GM18519 (cell line): ENCODE measurements at regions not wholly inside any gene's neighbourhood (a gene's known extent, or its start where the extent isn't known, plus 50 kb on each side); places are given as distances from the start of the nearest gene placed in this dataset.
"Not testable (repeated sequence)": the region's sequence is repeated elsewhere in the genome, so short reads cannot be mapped to it uniquely, and the experiment has no call there.

ENCODE experiments used
- ATAC-seq: cut with Tn5 transposase; IDR thresholded peaks from one replicate; pipeline ENCODE4 v1.9.1; 2021; ENCODE audit warnings: mild to moderate bottlenecking, moderate library complexity; ENCODE audit not compliant: unreplicated experiment, low FRiP score

DNA sequence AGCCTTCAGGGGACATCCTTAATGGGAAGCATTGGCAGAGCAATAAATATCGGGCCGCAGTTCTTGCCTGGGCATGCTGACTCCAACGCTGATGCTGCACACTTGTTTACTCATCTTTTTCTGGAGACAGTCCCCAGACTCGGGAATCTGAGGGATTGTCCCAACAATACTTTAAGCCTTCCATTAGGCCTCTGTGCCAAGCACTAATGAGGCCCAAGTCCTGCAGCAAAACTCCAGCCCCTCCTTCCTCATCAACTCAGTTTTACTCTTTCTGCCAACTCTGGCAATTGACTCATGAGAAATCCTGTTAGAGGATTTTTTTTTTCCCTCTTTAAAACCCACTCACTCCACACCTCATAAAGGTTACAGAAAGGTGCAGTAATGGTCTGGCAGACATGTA lies 233.4 kb upstream of the PELI2 start:
- ATAC-seq, result no peak

DNA sequence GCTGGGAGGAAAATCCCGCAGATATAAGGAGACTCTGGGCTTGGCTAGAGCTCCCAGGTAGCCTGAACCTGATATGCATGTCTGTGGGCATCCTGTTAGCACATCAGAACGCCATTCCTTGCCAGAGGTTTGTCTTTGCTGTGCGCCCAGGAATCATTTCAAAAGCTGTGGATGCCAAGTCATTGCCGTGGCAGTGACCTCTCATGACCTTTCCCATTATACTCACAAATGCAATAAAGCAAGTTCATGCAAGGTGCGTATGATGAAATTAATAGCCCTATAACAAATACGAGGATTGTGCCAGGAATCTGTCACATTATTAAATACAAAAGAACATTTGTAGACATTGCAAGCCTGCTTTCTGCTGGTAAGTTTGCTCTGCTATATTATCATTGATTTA lies 229.1 kb upstream of the PELI2 start:
- no peak for ATAC-seq

DNA sequence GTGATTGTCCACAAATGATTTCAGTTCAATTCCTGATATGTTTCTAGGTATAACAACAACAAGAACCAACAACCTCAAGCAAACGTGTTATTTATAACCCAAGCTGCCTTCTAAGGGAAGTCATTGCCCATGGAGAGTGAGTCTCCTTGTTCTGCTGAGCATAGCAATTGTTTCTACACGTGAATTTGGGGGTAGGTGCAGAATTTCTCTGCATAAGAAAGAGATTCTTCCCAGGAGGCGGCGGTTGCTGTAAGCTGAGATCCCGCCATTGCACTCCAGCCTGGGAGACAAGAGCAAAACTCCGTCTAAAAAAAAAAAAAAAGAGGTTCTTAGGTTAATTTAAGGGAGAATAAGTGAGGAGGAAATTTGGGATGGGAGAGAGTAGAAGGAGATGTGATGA lies 226.5 kb upstream of the PELI2 start:
- no peak for ATAC-seq

DNA sequence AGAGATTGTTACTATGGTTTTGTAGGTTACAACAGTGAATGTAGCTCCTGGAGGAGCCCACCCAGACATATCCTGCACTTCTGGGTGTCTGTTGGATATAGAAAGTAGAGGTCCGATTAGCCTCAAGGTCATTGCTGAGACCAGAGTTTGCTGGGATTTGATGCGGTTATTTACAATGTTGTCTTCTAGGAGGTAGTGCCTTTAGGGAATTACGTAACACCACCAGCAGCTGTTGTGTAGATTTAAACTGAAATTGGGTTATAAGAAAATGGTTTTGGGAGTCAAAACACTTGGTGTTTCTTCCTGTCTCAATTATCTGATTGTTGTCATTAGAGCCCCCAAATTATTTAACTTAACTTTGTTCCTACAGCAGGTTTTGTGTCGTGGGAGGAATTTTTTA lies 225.3 kb upstream of the PELI2 start:
- no peak for ATAC-seq

DNA sequence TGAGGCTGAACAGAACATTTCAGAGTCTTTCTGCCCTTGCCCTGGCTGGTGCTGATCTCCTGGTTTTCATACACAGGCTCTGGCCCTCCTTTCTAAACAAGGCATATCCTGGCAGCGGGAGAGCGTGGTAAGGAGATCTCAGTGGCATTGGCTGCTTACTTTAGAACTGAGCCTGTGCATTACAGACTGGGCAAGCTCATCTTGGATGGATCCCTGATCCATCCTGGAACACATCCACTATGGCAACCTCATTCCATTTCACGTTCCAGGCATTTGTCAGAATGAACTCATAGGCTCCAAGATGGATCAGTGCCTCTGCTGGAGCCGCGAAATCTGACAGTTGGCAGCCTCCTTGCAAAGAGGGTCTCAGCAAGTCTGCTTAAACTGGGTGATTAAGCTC lies 224.5 kb upstream of the PELI2 start:
- ATAC-seq, result no peak

DNA sequence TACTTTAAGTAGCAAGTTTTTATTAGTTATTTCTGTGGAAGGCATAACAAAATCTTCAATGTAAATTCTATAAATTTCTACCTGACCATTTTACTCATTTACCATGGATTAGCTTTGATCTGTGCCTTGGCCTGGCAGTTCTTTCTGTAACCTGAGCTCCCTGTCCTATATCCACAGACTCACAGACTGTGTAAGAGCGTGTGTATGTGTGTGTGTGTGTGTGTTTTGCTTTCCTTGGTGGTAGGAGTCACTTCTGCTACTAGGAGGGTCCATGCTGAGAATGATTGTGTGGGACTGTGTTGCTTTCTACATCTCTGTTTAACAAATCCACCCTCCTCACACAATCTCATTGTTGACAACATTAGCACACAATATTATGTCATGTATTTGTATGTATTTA lies 221.2 kb upstream of the PELI2 start:
- ATAC-seq, result no peak

DNA sequence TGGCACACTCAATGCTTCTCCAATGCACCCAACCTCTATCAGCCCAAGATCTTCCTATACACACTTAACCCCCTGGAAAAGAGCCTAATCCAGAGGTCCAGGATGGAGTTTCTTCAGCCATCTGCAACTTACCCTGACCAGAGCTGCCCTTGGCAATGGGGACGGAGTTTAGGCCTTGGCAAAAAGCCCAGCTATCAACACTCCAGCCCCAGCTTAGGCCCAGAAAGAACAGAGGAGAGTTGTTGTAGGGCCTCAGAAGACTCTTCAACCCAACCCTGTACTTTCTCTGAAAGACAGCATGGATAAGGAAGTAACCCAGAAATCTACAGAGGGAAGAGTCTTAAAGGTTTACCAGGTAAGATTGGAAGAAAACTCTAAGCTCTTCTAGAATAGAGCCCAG lies 219.3 kb upstream of the PELI2 start:
- ATAC-seq, result no peak

DNA sequence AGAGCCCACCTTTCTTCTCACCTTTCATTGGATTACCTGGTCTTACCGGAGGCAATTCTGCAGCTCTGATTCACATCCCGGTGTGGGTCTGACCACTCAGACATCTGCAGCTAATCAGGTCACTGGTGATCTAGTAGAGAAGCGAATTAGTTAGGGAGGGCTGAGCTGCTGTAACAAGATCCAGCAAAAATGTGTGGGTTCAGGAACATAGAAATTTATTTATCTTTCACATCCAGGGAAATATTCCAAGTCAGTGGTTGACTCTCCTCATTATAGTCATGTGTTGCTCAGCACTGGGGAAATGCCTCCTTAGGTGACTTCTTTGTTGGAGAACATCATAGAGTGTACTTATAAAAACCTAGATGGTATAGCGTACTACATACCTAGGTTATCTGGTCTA lies 218.7 kb upstream of the PELI2 start:
- no peak for ATAC-seq

DNA sequence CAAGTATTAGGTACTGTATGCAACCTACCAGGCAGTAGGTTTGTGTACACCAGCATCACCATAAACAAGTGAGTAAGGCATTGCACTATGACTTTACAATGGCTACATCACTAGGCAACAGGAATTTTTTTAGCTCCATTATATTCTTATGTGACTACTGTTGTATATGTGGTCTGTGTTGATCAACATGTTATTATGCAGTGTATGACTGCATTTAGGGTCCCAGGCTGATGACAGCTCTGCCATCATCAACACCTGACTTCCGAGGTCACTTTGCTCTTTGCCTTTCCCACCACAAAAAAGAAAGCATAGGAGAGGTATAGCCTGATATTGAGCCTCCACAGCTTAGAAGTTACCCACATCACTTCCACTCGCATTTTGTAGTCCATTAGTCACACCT lies 217.5 kb upstream of the PELI2 start:
- no peak for ATAC-seq

DNA sequence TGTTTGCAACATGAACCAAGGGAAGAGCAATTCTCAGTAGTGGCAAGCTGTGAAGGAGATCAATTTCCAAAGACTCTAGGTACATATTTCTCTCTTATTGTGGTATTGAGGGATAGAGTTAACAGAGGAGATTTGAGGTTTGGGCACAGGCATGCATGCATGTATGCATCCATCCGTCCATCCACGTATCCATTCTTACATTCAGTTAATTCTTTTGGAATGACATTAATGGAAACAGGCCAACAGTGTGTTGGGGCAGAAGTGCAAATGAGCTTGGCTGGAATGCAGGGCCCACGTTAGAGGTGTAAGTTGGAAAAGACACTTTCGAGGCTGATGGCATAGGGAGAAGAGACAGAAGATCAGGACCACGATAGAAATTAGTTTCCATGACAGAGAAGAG lies 216.9 kb upstream of the PELI2 start:
- no peak for ATAC-seq

DNA sequence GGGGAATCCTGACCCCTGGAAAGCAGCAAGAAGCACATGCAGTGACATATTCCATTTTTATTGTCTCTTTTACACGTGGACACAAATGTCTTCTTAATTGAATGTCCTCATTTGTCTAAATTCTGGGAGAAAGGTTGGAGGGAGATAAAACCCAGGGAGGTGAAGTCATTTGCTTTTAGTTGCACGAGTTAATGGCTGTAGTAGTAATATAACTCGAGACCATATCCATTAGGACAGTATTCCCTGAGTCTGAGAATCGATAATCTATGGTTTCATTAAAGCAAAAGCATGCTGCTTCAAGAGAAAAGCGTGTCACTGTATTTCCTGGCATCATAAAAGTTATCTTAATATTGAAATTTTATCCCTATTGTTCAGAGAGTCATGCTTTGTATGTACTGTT lies 216.0 kb upstream of the PELI2 start:
- ATAC-seq, result no peak

DNA sequence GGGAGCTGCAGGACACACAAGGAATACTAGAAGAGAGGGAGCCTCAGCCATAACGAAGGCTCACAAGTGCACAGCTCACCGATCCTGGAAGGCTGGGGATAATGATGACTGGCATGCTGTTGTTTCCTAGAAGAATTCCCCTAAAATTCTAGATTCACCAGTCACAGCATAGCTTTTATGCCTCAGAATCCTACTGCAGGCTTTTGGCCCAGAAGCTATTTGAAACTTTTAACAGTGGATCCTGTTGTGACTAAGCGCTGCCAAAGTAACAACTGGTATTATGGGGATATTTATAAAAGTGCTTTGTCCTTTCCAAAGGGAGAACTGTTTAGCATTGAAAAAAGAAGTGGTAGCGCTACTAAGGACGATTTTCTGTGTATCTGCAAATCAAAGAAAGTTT lies 214.1 kb upstream of the PELI2 start:
- ATAC-seq, result no peak

DNA sequence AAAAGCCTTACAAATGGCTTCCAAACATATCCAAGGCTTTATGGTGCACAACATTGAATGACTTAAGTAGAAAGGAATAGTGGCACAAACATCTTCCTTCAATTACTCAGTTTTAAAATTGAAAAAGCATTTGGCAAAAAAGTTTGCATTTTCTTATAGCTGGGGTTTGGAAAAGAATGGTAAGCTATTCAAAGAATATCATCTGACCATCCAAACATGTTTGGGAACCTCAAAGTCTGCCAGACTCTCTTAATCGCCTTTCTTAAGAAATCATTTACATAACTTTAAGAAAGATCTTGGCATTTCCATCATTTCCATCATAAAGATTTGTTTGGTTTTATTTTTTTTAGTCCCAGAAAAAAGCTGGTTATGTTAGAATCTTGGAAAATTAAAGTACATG lies 210.1 kb upstream of the PELI2 start:
- no peak for ATAC-seq

DNA sequence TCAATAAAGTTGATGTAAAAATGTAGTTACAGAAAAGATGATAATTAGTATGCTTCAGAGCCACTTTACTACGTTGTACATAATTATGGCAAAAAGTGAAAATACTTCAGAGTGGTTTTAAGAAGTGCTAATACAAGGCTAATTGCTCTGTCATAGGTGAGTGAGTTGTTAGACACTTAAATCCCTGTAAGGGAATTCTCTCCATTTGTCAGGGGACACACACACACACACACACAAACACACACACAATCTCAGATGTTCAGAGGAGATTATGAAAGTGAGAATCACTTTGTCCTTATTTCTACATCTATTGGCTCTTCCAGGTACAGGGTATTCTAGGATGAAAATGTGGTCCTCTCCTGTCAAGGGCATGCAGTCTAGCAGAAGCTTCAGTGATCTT lies 208.3 kb upstream of the PELI2 start:
- ATAC-seq, result no peak

DNA sequence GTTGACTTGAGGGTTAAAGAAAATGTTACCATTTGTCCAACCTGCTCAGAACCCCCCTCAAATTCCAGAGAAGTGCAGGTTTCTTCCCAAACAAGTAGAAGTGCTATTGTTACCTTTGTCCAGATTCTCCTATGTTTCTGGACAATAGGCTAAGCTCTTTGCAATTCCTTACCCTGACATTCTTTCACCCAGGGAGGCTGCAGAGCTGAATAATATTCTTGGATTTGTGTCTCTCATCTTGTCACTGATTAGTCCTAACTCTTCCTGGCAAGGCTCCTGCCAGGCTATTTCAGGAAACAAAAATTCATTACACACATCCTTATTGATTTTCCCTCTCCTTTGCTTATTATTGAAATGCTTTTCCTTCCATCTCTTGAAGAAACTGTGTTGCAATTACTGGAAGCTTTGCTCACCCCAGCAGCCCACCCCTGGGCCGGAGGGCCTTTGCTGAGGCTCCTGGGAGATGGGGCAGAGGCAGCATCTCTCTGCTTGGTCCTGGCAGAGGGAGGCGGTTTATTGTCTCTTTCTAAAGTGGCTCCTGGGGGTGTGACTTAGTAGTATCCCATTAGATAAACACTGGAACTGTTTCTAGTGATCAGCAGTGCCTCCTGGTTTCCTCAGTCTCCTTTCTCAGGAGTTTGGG lies 207.5 kb upstream of the PELI2 start:
- no peak for ATAC-seq

DNA sequence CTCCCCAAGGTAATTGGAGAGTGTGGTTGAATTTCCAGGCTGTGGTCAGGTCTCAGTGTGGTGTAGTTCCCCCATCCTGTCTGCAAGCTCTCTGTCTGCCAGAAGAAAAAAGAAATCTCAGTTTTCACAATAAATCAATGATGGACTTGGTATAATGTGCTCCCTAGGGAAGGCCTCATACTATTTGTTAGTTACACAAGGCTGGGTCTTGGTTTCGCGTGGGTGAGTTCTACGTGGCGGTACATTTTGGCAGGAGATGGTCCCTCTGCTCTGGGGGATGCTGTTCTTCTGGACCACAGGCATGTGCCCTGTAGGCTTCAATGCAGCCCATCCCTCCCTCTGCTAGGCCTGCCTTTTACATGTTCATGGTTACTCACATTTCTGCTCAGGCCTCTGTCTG lies 206.4 kb upstream of the PELI2 start:
- ATAC-seq, result no peak

DNA sequence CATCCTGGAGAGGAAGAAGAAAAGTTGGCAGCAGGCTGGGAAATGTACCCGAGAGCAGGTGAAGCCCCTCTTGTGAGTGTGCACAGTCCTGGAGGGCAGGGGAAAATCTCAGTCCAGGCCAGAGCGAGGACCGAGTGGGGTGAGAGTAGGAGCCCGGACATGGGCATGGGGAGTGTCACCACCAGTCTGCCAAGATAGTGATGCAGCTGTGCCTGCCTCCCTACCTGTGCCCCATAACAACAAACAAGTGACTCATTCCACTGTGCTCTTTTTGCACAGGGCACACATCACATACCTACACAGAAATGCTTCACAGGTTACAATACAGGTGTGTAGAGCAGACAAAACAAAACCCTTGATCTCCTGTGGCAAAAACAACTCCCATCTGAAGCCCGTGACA lies 205.9 kb upstream of the PELI2 start:
- no peak for ATAC-seq

DNA sequence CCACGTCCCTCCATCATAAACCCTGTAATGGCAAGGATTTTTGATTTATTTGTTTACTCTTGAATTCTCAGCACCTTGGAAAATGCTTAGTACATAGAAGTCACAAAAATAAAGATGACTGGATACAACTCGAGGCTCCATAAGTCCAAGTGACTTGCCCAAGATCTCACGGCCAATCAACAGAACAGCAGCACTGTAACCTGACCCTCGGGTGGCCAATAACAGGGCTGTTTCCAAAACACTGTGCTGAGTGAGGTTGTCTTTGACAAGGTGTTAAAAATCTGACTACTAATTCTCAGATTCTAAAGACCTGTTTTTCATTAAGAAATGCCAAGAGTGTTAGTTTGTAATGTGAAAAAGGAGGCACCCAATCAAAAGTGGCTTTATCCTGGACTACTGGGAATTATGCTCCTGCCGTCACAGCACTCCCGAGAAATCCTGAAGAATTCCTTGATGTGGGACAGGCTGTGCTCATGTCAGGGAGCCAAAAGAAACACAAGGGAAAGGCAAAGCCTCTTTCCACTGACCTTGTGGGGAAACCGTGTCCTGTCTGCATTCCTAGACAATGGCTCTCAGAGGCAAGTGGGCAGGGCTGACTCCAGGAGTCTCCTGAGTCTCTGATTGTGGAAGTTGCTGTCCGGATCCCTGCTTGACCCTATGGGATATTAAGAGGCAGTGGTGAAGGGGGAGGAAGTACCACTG lies 204.7 kb upstream of the PELI2 start:
- no peak for ATAC-seq

DNA sequence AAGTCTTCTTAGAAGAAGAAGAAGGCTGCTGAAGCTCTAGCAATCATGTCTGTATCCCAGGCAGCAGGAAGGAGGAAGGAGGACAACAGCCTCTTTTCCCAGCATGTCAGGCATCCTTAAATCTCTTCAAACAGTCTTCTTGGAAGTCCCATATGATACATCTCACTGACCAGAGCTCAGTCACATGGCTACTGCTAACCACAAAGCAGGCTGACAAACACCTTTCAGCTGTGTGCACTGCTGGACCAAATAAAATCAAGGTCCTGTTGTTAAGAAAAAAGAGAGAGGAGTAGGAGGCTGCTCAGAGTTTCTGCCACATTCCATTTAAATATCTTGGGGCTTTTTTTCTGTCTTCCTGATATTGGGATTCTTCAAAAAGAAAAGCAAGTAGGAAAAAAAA lies 203.4 kb upstream of the PELI2 start:
- no peak for ATAC-seq

DNA sequence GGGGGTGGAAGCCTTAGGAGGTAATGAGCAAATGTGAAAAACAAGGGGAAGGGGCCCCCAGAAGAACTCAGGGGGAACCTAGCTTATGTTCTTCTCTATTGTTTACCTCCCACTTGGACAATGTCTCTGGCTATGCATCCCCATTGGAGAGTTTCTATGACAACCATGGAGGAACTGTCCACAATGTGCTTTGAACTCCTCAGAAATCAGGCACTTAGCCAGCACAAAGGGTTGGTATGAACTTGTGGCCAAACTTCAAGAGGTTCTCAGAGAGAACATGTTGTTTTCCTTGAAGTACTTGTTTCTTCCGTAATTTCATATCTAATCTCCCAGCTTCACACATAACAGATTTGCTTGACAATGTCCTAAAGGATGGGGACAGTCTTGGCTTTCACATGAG lies 202.8 kb upstream of the PELI2 start:
- ATAC-seq, result no peak

DNA sequence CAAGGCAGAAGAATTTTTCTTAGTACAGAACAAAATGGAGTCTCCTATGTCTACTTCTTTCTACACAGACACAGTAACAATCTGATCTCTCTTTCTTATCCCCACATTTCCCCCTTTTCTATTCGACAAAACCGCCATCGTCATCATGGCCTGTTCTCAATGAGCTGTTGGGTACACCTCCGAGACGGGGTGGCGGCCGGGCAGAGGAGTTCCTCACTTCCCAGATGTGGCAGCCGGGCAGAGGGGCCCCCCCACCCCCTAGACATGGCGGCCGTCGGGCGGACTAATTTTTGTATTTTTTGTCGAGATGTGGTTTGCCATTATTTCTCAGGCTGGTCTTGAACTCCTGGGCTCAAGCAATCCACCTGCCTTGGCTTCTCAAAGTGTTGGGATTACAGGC lies 198.4 kb upstream of the PELI2 start:
- not testable (repeated sequence) for ATAC-seq

DNA sequence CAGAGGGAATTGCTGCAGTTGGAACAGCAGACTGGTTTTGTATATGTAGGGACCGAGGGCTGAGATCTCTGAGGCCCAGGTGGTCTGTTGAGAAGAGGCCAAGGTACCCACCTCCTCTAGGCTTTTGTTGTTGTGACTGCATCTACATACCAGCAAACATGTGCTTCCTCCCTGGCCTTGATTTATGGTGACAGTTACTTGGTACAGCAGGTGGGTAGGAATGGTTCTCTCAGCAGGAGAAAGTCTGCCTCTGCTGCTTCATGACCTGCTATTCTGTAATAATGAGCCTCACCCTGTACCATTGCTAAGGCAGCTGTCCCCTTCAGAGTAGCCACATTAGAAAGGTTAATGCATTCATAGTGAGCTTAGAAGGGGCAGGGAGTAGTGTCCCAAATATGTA lies 196.7 kb upstream of the PELI2 start:
- no peak for ATAC-seq

DNA sequence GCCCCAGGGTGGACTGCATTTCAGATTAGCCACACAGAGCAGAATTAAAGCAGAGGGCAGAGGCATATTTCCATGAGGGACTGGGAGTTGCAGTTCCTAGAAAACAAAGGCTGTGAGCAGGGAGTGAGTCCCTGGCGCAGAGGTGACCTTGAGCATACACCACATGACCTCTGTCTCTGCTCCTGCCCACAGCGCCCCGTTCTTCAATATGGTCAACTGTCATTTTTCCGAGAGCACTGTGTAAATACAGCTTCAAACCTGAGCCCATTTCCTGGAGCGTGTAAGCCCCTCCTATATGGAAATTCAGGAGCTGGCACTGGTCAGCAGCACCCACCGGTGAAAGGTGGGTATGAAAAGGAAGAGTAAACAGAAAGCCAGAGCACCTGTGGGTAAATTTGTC lies 192.2 kb upstream of the PELI2 start:
- no peak for ATAC-seq
